ENCODE measurements at regions not wholly inside any gene's neighbourhood (a gene's known extent, or its start where the extent isn't known, plus 50 kb on each side); places are given as distances from the start of the nearest gene placed in this dataset.
A peak's percentile ranks its signal among the peaks of the same experiment; 100 is the strongest.

- DNase-seq = no peak
Measured at GRCh38 chr11:98828986-98829708, 191.6 kb upstream of the CNTN5 start.

GRCh38 chr11:98829971-98830370 is 190.8 kb upstream of the CNTN5 start:
- DNase-seq = no peak

- DNase-seq = no peak
Measured at GRCh38 chr11:98834776-98835175, 186.0 kb upstream of the CNTN5 start.

- DNase-seq = no peak
Measured at GRCh38 chr11:98835335-98835734, 185.4 kb upstream of the CNTN5 start.

GRCh38 chr11:98836156-98836555 is 184.6 kb upstream of the CNTN5 start:
- DNase-seq = no peak

GRCh38 chr11:98842187-98842586 is 178.6 kb upstream of the CNTN5 start:
- no peak for DNase-seq

- no peak for DNase-seq
Measured at GRCh38 chr11:98862169-98862568, 158.6 kb upstream of the CNTN5 start.

GRCh38 chr11:98871690-98872089 is 149.1 kb upstream of the CNTN5 start:
- no peak for DNase-seq

- no peak for DNase-seq
Measured at GRCh38 chr11:98874050-98874449, 146.7 kb upstream of the CNTN5 start.

- peak; percentile 54 for DNase-seq
Measured at GRCh38 chr11:98895936-98896335, 124.8 kb upstream of the CNTN5 start.

- no peak for DNase-seq
Measured at GRCh38 chr11:98940913-98941312, 79.8 kb upstream of the CNTN5 start.

GRCh38 chr11:98944461-98944860 is 76.3 kb upstream of the CNTN5 start:
- no peak for DNase-seq

- DNase-seq = no peak
Measured at GRCh38 chr11:98952107-98952506, 68.6 kb upstream of the CNTN5 start.

- DNase-seq = no peak
Measured at GRCh38 chr11:98955551-98955950, 65.2 kb upstream of the CNTN5 start.

- DNase-seq = no peak
Measured at GRCh38 chr11:98964146-98964545, 56.6 kb upstream of the CNTN5 start.

- DNase-seq = no peak
Measured at GRCh38 chr11:98965358-98965757, 55.4 kb upstream of the CNTN5 start.

GRCh38 chr11:98965775-98966174 is 55.0 kb upstream of the CNTN5 start:
- DNase-seq = no peak

- DNase-seq = no peak
Measured at GRCh38 chr11:98967005-98967404, 53.7 kb upstream of the CNTN5 start.

Measured in NCI-H2081 treated with DMSO at 0.1 percent for 48 hours (cell line).